Inflammatory macrophage treated with lipopolysaccharide for 4 hours (primary cell): ENCODE measurements at regions not wholly inside any gene's neighbourhood (a gene's known extent, or its start where the extent isn't known, plus 50 kb on each side); places are given as distances from the start of the nearest gene placed in this dataset.
"Not testable (repeated sequence)": the region's sequence is repeated elsewhere in the genome, so short reads cannot be mapped to it uniquely, and the experiment has no call there.

Experiments used
- DNase-seq: peaks from one replicate; pipeline ENCODE4 v3.0.0-alpha.2; 2020

DNA sequence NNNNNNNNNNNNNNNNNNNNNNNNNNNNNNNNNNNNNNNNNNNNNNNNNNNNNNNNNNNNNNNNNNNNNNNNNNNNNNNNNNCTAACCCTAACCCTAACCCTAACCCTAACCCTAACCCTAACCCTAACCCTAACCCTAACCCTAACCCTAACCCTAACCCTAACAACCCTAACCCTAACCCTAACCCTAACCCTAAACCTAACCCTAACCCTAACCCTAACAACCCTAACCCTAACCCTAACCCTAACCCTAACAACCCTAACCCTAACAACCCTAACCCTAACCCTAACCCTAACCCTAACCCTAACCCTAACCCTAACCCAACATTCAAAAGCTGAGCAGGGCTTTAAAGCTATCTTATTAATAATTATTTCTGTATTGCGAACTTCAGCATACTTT lies 182.5 kb upstream of the FAM20C start:
- not testable (repeated sequence) for DNase-seq

DNA sequence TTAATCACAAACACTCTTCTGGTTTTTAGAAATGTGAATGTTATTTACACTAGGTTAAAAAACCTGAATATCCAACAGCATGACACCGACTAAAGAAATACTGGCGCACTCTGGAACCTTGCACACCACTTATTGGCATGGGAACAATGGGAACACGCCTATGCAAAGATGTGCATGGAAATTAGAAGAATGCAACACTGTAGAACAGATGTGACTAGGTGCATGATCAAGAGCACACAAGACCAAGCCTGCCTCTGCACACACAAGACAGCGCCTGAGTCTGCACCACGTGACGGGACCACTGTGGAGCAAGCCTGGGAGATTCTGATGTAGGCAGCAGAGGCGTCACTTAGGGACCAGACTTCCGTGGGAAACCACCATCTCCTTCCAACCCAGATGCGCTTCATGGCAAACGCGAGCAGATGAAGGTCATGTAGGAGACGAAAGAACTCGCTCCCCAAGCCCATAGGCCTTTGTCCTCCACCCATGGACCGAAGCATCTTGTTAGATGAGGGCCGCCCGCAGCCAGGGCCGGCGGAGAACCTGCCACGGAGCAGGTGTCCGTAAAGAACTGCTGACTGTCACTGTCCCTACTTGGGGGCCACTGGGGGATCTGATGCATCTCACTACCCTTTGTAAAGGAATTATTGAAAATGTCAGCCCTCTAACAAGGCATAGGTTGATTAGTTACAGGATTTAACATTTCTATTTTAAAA lies 159.6 kb upstream of the FAM20C start:
- DNase-seq, result not testable (repeated sequence)

DNA sequence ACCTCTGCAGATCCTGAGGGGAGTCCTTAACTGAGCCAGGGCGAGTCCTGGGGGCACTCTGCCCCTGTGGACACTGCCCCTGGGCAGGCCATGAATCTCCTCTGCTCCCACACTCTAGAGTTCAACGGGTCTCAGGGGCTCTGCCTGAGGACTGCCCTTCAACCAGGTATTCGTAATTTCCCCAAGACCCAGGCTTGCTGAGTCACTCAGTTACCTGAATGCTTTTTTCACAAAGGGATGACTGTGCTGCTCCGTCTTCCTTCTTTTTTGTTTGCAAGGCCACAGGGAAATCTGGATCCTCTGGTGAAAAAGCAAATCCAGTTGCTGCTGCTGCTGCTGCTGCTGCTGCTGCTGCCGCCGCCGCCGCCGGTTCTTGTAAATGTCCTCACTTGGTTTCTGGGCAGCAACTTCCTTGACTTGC lies 157.2 kb upstream of the FAM20C start:
- peak; percentile 36 for DNase-seq

DNA sequence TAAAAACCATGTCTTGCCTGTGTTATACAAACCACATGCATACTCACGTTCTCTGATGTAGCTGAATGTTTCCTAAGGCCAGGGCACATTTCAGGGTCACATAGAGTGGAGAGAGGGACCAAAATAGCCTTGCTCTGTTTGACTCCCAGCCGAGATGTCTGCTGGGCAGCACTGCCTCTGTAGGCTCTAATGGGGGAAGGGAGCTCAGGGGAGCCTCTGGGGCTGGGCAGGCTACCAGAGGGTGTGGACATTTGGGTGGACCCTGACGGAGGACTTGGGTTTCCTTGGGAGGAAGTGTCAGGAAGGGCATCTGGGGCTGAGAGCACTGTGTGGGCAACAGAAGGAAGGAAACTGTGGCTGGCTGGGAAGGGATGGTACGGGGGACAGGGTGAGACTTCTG lies 155.8 kb upstream of the FAM20C start:
- DNase-seq, result not testable (repeated sequence)

DNA sequence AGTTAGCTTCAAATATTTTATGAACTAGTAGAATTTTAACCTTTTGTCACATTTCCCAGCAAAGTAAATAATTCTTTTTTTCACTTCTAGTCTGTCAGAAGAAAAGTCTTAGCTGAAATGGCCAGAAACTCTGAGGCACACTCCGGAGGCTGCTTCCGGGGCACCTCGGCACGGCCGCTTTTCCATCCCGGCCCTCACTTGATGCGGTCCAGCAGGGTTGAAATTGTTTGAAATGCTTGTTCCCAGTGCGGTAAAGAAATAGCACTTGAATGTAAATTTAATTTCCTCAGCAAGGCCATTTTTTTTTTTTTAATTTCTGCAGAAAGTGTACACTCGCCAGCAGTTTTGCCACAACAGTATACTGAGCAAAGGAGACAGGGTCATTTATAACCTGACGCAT lies 154.7 kb upstream of the FAM20C start:
- not testable (repeated sequence) for DNase-seq

DNA sequence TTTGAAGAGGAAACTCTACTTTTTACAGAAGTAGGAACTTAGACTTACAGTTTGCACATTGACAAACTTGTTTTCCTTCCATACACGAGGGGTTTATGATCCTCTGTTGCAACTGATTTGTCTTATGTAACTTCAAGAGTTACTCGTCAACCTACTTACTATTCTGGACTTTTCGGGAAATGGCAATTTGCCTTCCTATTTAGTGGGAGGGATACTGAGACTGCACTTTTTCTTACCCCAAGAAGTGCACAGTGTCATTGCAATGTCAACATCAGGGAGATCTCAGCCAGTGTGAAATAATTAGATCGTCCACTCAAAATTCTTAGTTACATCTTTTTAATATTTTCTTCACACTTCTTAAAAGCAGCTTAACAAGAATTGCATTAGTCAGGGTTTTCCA lies 153.9 kb upstream of the FAM20C start:
- peak; percentile 62 for DNase-seq

DNA sequence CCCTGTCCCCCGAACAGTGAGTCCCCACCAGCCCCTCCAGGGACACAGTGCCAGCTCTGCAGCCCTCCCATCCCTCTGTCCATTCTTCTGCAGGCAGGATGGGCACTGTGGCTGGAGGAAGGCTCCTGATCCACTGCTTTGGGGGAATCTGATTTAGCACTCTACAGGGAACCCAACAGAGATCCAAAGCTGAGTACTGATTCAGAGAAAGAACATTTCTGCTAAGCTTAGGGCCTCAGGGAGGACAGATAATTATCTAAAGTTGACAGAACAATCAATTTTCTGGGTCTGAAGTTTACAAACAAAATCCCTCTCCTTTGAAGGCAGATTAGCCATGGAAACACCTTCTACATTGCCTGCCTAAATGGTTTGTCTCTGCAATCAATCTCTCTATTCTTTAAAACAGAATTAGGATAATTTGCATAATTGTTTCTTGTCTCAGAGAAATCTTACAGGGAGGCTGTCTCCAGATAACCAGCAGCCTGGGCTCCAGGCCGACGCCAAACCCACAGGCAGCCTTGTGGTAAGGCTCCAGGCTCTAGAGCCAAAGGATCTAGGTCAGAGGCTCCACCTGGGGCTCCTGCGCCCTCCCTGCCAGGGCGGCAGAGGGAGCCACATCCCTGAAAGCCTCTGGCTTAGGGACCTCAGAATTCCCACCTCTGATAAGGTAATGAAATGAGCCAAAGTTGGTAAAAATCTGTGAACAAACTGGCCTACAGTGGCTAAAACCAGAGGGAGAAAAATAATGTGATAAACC lies 152.2 kb upstream of the FAM20C start:
- DNase-seq, result not testable (repeated sequence)

DNA sequence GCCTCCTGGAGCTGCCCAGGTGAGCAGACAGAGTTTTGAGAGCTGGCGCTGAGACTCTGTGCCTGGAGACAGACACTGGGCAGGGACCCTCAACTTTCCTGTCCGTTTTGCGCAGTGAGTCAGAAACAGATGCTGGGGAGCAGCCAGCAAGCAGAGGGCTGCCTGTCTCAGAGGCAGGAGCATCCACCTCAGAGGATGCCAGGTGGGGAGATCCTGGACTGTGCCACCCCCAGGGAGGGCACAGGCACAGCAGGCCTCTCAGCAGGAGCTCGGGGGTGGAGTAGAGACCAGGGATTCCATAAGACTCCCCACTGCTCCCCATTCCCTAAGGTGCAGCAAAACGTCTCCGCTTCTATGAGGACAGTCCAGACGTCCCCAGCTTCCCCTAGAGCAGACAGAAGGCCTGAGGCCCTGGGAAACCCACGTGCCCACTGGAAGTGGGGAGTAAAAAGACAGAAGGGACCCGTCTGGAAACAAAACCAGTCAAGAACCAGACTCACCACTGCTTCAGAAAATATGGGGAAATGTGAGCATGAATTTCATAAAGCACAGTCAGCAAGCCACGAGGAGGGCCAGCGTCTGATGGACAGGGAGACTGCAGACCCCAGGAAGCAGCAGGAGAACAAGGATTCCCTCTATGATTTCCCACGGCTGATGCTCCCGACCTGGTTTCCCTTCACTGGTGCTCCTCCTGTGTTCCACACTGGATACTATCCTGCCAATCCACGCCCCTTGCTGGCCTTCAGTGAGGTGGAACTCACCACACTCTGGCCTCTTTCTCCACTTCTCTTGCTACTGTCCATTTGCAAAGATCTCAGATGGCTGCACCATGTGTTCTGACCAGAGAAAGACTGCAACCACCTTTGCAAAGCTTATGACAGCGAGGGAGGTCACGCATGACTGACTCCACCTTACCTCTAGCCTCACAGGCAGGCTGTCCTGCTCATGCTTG lies 151.3 kb upstream of the FAM20C start:
- DNase-seq, result peak; percentile 58

DNA sequence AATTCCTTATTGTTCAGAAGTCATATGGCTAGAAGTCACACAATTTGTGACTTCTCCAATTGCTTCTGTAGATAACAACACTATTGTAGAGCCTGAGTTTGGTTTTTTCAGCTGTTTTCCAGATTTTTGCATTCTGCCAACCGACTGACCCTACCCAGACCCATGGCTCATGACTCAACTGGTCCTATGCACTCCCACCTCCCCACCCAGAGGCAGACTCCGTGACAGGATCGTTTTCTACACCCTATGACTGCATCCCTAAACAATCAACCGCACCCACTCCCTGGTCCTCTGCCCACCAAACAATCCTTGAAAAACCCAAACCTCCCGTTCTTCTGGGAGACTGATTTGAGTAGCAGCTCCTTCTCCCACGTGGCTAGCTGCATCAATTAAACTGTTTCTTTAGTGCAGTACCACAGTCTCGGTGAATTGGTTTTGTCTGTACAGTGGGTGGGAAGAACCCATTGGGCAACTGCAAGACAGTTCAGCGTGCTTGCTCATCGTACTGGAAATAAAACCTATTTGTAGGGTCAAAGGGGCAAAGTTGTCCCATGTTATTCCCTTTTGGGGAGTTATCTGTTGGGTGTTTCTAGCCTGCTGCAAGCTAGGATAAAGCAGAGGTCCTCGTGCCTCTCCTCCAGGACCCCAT lies 150.3 kb upstream of the FAM20C start:
- DNase-seq, result peak; percentile 71

DNA sequence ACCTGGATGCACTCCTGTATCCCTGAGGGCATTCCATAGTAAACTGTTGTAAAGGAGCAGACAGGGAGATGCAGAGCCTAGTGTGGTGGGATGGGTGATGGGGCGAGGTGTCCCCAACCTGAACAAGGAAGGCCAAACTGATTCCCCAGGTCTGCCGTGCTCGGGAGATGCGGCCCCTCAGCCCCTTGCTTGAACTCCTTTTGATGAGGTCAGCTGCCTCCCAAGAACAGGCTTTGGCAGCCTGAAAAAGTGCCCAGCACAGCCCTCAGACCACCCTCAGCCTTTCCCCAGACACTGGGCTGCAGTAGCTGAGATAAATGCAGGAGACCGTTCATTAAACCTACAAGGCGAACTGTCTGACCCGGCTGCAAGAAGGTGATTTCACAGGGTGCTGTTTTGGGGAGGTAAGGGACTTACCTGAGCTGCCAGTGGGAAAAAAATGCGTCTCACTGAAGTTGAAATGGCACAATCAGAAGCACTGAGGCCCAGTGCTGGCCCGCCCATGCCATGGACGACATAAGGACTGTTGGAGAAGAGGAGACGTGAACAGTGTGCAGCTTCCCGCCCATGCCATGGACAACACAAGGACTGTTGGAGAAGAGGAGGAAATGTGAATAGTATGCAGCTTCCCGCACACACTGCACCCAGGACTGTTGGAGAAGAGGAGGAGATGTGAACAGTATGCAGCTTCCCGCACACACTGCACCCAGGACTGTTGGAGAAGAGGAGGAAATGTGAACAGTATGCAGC lies 148.4 kb upstream of the FAM20C start:
- no peak for DNase-seq

DNA sequence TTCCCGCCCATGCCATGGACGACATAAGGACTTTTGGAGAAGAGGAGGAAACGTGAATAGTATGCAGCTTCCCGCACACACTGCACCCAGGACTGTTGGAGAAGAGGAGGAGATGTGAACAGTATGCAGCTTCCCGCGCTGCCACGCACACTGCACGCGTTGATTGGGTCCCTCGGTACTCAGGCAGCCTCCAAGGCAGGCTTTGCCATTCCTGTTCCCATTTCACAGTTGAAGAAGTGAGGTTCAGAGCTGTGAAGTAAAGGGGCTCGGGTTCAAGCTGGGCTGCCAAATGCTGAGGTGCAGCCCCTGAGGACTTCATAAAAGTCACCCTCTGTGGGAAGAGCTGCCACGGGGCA lies 147.9 kb upstream of the FAM20C start:
- no peak for DNase-seq

DNA sequence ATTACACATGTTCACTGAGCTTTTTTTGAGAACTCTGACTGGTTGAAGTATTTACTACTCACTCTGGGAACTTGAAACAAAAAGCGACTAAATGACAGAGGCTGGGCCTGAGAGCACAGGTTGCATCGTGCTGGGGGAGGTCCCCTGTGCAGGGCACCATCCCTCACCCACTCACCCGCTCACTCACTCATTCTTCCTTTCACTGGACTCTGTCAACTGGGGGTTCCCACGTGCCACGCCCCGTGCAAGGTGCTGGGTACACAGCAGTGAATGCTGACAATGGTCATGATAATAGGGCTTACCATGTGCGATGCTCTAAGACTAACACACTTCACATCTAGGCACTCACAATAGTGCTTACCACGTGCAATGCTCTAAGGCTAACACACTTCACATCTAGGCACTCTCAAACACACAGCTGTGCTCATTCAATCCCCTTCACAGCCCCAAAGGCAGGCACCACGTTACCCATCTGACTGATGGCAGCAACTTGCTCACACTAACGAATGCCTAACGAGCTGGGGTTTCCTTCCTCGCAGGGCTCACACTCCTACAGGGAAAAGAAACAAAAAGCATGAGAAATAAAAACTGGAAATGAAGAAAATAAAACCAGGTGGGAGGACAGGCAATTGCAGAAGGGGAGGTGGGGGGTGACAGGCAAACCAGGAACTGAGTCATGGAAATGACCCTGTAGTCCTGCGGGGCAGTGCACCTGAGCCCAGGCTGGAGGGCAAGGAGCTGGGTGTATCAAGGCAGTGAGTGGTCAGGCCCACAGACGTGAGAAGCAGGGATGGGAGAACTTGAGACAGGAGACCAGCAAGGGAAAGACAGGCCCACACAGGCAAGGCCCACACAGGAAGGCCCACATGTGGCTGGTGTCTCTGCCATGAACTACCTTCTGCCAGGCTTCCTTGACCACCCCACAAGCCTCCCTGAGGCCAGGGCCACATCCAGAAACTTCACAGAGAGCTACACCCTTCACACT lies 147.0 kb upstream of the FAM20C start:
- DNase-seq, result peak; percentile 84

DNA sequence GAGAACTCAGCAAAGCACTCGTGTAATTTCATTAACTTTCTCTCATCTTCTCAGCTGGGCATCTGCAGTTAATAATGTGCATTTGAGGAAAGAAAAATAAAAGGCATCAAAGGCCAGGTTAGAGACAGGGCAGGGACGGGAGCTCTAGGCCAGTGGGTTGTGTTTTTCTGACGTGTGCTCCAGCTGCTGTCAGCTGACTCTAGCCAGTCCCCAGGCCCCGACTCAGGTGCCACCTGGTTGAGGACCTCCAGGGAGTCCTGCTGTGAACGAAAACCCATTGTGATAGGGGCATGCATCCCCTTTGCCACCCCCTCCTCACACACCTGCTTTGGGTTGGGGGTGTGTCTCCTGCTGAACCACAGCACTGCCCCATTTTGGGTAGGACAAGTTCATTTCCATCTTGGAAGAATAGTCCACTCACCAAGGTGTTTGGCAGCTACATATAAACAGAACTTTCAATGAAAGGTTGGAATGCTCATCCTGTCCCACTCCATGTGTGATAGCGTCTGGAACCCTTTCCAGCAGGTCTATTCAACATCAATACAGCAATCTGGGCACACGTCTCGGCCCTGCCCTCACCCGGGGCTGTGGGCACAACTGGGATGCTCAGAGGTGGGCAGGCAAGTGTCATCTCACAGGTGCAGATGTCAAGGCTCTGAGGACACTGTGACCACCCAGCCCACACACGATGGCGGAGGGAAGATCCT lies 146.1 kb upstream of the FAM20C start:
- no peak for DNase-seq

DNA sequence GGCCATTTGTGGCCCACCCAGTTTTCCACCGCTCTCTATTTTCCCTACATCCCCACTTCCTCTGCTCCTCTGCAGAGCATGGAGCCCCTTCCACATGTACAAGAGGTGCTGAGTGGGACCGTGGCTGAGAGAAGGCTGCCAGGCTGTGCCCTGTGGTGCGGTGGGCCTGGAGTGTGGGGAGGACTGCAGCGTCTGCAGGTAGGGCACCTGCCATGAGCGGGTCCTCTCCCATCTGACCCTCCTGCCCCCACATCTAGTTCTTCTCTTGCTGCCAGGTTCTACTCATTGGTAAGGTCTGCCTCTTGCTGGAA lies 145.6 kb upstream of the FAM20C start:
- DNase-seq, result no peak

DNA sequence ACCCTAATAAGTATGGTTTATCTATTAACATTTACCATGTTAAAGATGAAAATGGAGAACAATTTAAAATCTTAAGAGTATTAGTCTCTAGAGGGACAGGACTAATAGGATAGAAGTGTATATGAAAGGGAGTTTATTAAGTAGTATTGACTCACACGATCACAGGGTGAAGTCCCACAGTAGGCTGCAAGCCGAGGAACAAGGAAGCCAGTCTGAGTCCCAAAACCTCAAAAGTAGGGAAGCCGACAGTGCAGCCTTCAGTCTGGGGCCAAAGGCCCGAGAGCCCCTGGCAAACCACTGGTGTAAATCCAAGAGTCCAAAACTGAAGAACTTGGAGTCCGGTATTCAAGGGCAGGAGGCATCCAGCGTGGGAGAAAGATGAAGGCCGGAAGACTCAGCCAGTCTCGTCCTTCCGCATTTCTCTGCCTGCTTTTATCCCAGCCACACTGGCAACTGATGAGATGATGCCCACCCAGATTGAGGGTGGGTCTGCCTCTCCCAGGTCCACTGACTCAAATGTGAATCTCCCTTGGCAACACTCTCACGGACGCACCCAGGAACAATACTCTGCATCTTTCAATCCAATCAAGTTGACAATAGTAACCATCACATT lies 140.8 kb upstream of the FAM20C start:
- peak; percentile 15 for DNase-seq

DNA sequence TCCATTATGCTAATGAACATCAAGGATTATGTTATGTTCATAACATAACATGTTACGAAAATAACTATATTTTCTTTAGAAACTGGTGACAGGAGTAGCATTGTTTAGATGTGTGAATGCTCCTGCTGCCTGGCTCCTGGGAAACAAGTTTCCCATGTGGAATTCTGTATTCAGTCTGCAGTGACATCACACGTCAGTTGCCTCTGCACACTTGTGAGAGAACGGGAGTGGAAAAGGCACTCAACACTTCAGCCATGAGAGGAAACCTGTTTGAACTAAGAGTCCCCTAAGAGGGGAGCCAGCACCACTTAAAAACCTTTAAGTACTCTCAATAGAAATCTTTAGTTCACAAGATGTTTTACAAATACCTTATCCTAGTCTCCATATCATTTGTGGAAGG lies 140.3 kb upstream of the FAM20C start:
- DNase-seq, result no peak

DNA sequence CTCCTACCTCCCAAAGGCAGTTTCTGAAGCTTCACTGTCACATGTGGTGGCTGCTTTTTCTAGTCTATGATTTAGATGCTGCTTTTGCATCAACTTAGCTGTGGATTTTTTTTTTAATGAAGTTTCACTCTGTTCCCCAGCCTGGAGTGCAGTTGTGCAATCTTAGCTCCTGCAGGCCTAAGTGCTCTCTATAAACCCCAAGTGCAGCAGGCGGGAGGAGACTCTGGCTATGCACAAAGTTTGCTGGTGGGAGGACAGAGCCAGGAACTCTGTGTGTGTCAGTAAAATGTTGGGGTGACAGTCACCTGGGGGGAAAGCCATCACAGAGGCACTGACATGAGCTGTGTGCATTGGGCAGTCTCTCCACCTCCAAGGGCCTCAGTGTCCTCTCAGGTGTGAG lies 138.8 kb upstream of the FAM20C start:
- DNase-seq, result no peak

DNA sequence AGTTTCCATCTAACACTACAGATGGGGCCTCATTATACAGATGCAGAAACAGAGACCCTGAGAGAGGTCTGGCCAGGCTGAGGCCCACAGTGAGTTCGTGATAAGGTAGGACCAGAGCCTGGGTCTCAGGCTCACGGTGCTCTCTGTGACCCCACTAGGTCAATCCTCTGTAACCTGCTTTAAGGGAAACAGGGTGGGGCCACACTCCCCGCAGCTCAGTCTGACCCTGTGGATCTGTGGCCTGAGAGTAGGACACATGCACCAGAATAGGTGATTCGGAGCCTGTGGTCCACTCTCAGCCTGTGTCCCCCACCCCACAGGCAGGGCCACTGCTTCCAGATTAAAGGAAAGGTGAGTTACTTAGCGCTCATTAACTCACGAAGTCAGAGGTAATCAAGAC lies 137.8 kb upstream of the FAM20C start:
- DNase-seq, result no peak

DNA sequence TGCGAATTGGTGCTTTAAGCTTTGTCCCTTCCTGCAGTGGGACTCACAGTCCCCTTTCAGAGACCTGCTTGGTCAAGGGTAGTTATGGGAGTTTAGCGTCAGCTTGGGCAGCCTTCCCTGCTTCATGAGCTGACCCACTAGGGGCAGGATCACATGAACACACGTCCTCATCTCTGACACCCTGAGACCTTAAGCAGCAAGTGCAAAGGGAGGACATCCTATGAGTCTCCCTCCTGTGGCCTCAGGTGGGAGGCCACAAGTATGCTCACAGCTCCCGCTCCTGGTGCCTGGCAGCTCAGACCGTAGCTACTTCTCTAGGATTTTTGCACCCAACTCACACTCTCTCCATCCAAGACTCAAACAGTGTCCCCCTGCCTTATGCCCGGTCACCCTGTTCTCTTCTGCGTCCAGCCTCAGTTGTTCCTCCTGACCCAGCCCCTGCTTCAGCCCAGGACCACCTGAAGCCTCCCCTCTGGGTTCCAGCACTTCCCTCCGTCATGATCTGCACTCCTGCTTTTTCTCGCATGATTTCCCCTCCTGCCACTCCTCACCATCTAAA lies 136.6 kb upstream of the FAM20C start:
- DNase-seq, result no peak
